BE2C (cell line): ENCODE measurements at regions not wholly inside any gene's neighbourhood (a gene's known extent, or its start where the extent isn't known, plus 50 kb on each side); places are given as distances from the start of the nearest gene placed in this dataset.

Experiments
- DNase-seq: peaks from one replicate; pipeline ENCODE4 v3.0.0-alpha.2; 2020
- H3K27me3 ChIP-seq: fragments of 250-450 bp; sonication (Bioruptor Pico); 2 replicates; pipeline ENCODE4 v1.5.1; 2020; ENCODE audit warnings: mild to moderate bottlenecking
- H3K36me3 ChIP-seq: fragments of 250-450 bp; sonication (Bioruptor Pico); 2 replicates; pipeline ENCODE4 v1.5.1; 2020; ENCODE audit warnings: mild to moderate bottlenecking
- H3K4me1 ChIP-seq: fragments of 250-450 bp; sonication (Bioruptor Pico); 2 replicates; pipeline ENCODE4 v1.5.1; 2020
- H3K4me3 ChIP-seq: 2 replicates; pipeline ENCODE4 v1.5.1; 2011; ENCODE audit warnings: low read depth, low read length
- H3K9me3 ChIP-seq: fragments of 250-450 bp; sonication (Bioruptor Pico); 2 replicates; pipeline ENCODE4 v1.5.1; 2020
- CTCF ChIP-seq: IDR thresholded peaks from 2 replicates; pipeline ENCODE4 v1.5.1; 2012; ENCODE audit warnings: mild to moderate bottlenecking, low read depth, low read length

DNA sequence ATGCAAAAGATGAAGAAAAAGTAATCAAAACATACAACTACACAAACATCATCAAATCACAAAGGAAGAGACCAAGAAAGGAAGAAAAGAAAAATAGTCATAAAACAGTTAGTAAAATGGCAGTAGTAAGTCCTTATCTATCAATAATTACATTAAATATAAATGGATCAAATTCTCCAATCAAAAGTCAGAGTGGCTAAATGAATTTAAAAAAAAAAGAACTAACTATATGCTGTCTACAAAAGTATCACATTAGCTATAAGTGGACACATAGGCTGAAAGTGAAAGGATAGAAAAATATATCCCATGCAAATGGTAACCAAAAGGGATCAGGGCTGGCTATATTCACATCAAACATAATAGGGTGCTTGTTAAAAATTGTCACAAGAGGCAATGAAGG, 116.5 kb downstream of the NOL4 start:
- no peak for TF ChIP-seq CTCF
- no peak for DNase-seq
- no peaks in the 10 kb centered on the region for H3K4me1 ChIP-seq

DNA sequence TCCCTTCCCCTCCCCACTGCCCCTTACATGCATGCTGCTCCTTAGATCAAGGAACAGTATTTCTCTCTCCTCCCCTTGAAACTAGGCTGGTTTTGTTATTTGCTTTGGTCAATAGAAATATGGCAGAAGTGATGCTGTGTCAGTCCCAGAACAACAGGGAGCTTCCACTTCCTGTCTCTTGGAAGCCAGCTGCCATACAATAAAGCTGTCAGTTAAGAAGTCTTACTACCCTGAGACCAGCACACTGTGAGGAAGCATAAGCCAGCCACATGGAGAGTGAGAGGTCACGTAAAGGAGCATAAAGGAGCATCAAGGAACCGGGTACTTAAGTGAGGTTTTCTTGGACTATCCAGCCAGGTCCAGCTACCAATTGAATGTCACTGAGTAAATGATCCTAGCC, 126.6 kb downstream of the NOL4 start:
- H3K4me3 ChIP-seq = no peak overlapping the region
- H3K27me3 ChIP-seq = no peaks in the 10 kb centered on the region
- TF ChIP-seq CTCF = no peak
- H3K9me3 ChIP-seq = no peaks in the 10 kb centered on the region
- no peak for DNase-seq
- no peaks in the 10 kb centered on the region for H3K4me1 ChIP-seq
- H3K36me3 ChIP-seq = no peaks in the 10 kb centered on the region; the same call in 1 of the 2 replicates

More for the DNA sequence above, 116.5 kb downstream of the NOL4 start:
- Histone ChIP-seq H3K27me3 (no peaks in the 10 kb centered on the region), H3K4me3 (no peak overlapping the region), H3K9me3 (no peaks in the 10 kb centered on the region), H3K36me3 (peaks cover 6% of the 10 kb centered on the region)

DNA sequence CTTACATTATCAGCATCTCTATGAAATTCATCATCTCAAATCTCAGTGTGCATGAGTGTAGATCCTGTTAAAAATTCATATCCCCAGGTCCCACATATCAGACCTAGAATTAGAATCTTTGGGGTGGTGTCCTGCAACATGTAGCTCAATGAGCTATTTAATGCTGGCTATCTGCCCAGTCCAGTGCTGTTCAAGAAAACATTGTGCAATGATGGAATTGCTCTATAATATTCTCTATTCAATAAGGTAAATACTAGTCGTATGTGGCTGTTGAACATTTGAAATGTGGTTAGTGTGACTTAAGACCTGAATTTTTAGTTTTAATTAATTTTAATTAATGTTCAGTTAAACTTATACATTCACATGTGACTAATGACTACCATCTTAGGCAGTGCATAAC, 127.4 kb downstream of the NOL4 start:
- DNase-seq = no peak
- H3K4me1 ChIP-seq = no peaks in the 10 kb centered on the region
- H3K36me3 ChIP-seq = no peaks in the 10 kb centered on the region; the same call in 1 of the 2 replicates
- TF ChIP-seq CTCF = no peak
- no peaks in the 10 kb centered on the region for H3K9me3 ChIP-seq
- no peak overlapping the region for H3K4me3 ChIP-seq
- no peaks in the 10 kb centered on the region for H3K27me3 ChIP-seq

GRCh38 chr18:34094148-34094547, 130.6 kb downstream of the NOL4 start:
- no peak for TF ChIP-seq CTCF
- no peak for DNase-seq
- Histone ChIP-seq H3K27me3 (no peaks in the 10 kb centered on the region), H3K9me3 (no peaks in the 10 kb centered on the region), H3K4me1 (no peaks in the 10 kb centered on the region), H3K36me3 (no peaks in the 10 kb centered on the region; the same call in 1 of the 2 replicates), H3K4me3 (no peak overlapping the region)

GRCh38 chr18:34092796-34093195, 131.9 kb downstream of the NOL4 start:
- TF ChIP-seq CTCF = no peak
- no peak overlapping the region for H3K4me3 ChIP-seq
- DNase-seq = no peak

DNA sequence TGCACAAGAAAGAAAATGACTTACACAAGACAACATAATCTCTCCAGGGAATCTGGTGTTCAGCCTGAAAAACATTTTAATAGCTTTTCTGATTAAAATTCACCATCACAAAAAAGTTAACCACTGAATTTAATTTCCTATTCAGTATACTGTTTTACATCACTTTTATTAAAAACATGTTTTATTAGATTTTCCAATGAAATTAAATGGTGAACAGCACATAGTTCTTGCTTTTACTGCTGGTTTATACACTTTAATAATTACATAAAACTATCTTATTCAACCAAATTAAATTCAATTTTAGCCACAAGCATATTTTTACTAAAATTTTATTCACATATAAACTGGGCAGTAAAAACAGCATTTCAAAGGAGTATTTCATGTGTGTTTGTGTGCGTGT, 138.3 kb downstream of the NOL4 start:
- Histone ChIP-seq H3K36me3 (no peaks in the 10 kb centered on the region), H3K27me3 (no peaks in the 10 kb centered on the region), H3K4me1 (no peaks in the 10 kb centered on the region), H3K9me3 (no peaks in the 10 kb centered on the region), H3K4me3 (no peak overlapping the region)
- no peak for TF ChIP-seq CTCF
- DNase-seq = no peak

More at GRCh38 chr18:34092796-34093195, 131.9 kb downstream of the NOL4 start:
- Histone ChIP-seq H3K9me3 (no peaks in the 10 kb centered on the region), H3K4me1 (no peaks in the 10 kb centered on the region), H3K27me3 (no peaks in the 10 kb centered on the region), H3K36me3 (no peaks in the 10 kb centered on the region; the same call in 1 of the 2 replicates)
